Prostate gland (tissue), 2 donors: ENCODE measurements at regions not wholly inside any gene's neighbourhood (a gene's known extent, or its start where the extent isn't known, plus 50 kb on each side); places are given as distances from the start of the nearest gene placed in this dataset.

Experiments
- POLR2AphosphoS5 ChIP-seq: sonication (generic); formaldehyde crosslinking; IDR thresholded peaks from one replicate; pipeline ENCODE4 v1.6.1; 2017; ENCODE audit warnings: antibody characterized with exemption
- TF ChIP-seq, protein P1 (sequence below), 4 experiments: fragments of 200-600 bp in 2 of 4; fragments of 450-650 bp in 2 of 4; sonication (generic) in 2 of 4; IDR thresholded peaks; 1 replicate in 3 of 4; 2 replicates in 1 of 4; pipeline ENCODE4 v1.5.1; 2016 to 2019; ENCODE audit warnings: antibody characterized with exemption in 4 of 4, mild to moderate bottlenecking in 2 of 4, moderate library complexity in 2 of 4

DNA sequence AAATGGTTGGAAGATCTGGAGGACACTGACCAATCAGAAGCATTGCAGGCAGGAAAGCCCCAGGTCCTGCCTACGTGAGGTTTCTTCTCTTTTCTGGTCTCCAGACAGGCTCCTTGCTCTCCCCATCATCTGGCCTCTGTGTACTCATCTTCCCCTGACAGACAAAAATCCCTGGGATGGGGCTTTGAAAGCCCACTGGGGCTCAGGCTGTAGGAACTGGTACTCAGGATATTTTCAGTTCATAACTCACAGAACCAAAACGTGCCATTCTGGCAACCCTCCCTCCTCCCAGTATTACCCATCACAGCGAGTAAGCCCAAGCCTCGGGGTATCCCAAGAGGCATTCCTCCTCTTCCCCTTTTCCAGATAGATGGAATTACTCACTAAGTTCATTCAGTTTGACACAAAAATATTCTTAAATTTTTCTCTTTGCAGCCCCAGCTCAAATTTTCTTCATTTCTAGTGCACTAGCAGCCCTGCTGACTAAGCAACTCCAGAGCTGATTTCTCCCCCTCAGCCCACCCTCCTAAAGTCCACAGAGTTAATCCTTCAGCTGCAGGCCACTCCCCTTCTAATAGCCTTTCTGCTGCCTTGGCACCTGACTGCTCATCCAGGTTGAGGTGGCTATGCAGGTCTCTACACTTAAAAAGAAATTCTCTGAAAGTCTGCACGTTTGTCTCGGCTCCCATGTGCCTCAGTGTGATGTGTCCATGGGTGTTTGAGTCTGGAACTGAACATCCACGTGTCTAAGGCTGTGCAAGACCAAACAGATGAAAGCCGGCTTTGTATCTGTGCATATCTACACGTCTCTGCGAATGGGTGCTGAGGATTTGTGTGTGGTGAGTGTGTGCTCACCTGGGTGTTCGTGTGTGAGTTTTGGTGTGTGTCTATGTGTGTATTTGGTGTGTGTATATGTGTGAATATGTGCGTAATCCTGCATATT lies 331.4 kb downstream of the CCSER2 start:
- TF ChIP-seq, protein P1, sequence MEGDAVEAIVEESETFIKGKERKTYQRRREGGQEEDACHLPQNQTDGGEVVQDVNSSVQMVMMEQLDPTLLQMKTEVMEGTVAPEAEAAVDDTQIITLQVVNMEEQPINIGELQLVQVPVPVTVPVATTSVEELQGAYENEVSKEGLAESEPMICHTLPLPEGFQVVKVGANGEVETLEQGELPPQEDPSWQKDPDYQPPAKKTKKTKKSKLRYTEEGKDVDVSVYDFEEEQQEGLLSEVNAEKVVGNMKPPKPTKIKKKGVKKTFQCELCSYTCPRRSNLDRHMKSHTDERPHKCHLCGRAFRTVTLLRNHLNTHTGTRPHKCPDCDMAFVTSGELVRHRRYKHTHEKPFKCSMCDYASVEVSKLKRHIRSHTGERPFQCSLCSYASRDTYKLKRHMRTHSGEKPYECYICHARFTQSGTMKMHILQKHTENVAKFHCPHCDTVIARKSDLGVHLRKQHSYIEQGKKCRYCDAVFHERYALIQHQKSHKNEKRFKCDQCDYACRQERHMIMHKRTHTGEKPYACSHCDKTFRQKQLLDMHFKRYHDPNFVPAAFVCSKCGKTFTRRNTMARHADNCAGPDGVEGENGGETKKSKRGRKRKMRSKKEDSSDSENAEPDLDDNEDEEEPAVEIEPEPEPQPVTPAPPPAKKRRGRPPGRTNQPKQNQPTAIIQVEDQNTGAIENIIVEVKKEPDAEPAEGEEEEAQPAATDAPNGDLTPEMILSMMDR (IDR thresholded peaks at IDR 0.05) = no peak
- no peak for TF ChIP-seq POLR2AphosphoS5
